Naive thymus-derived CD4-positive, alpha-beta T cell (primary cell): ENCODE measurements at regions not wholly inside any gene's neighbourhood (a gene's known extent, or its start where the extent isn't known, plus 50 kb on each side); places are given as distances from the start of the nearest gene placed in this dataset.

ENCODE experiments used
- ATAC-seq: fragments of 150-1000 bp; cut with Tn5 transposase; 2 replicates; pipeline ENCODE4 v1.10.0; 2021; ENCODE audit warnings: mild to moderate bottlenecking, moderate library complexity
- CTCF ChIA-PET: fragments of 350-600 bp; sonication (Branson Sonifier 250); formaldehyde crosslinking; loops from one replicate; lab custom pipeline; 2021; ENCODE audit warnings: antibody characterized with exemption; lab: Charles Lee
- POLR2A ChIA-PET: fragments of 350-600 bp; sonication (Branson Sonifier 250); formaldehyde crosslinking; loops from one replicate; lab custom pipeline; 2021; ENCODE audit warnings: antibody characterized with exemption, inconsistent platforms; lab: Charles Lee
- DNase-seq, 9 donors: peaks; one replicate each; pipeline versions ENCODE4 v3.0.0 to v3.0.0-alpha.2; 2020 to 2022; ENCODE audit warnings: mixed read lengths in 1 of 9
- H3K27ac ChIP-seq: one replicate; pipeline ENCODE4 v1.7.0; 2013; ENCODE audit warnings: mild to moderate bottlenecking, low read depth, low read length, moderate library complexity
- H3K27me3 ChIP-seq, 2 donors: one replicate each; pipeline ENCODE4 v1.7.0; 2013; ENCODE audit warnings: low read length in 2 of 2, mild to moderate bottlenecking in 2 of 2, moderate library complexity in 2 of 2; ENCODE audit not compliant: control insufficient read depth in 2 of 2, insufficient read depth in 2 of 2
- H3K36me3 ChIP-seq, 3 experiments: 1 replicate in 2 of 3; 2 replicates in 1 of 3; pipeline ENCODE4 v1.7.0; 2013; ENCODE audit warnings: low read length in 3 of 3, mild to moderate bottlenecking in 3 of 3, moderate library complexity in 1 of 3; ENCODE audit not compliant: insufficient read depth in 3 of 3, control insufficient read depth in 2 of 3
- H3K4me1 ChIP-seq, 2 donors: one replicate each; pipeline ENCODE4 v1.7.0; 2013; ENCODE audit warnings: low read length in 2 of 2, mild to moderate bottlenecking in 2 of 2, moderate library complexity in 1 of 2; ENCODE audit not compliant: control insufficient read depth in 2 of 2, insufficient read depth in 2 of 2
- H3K4me3 ChIP-seq: 2 replicates; pipeline ENCODE4 v1.7.0; 2013; ENCODE audit warnings: mild to moderate bottlenecking, low read length
- H3K9me3 ChIP-seq, 3 experiments: 1 replicate in 2 of 3; 2 replicates in 1 of 3; pipeline ENCODE4 v1.7.0; 2013; ENCODE audit warnings: low read length in 3 of 3; ENCODE audit not compliant: control insufficient read depth in 2 of 3
- H3K27ac Mint-ChIP-seq, 9 donors: one replicate each; pipeline ENCODE4 v1.8.0; 2020 to 2022; ENCODE audit warnings: mixed read lengths in 9 of 9, mild to moderate bottlenecking in 8 of 9, moderate library complexity in 5 of 9, inconsistent platforms in 2 of 9
- H3K27me3 Mint-ChIP-seq, 5 donors: one replicate each; pipeline ENCODE4 v1.8.0; 2021 to 2022; ENCODE audit warnings: mixed read lengths in 5 of 5, mild to moderate bottlenecking in 1 of 5
- H3K36me3 Mint-ChIP-seq, 5 donors: one replicate each; pipeline ENCODE4 v1.8.0; 2020 to 2022; ENCODE audit warnings: mixed read lengths in 5 of 5, mild to moderate bottlenecking in 3 of 5, inconsistent platforms in 1 of 5
- H3K4me1 Mint-ChIP-seq, 7 donors: one replicate each; pipeline ENCODE4 v1.8.0; 2020 to 2022; ENCODE audit warnings: mixed read lengths in 7 of 7, mild to moderate bottlenecking in 3 of 7, inconsistent platforms in 1 of 7
- H3K4me3 Mint-ChIP-seq, 10 donors: one replicate each; pipeline ENCODE4 v1.8.0; 2020 to 2022; ENCODE audit warnings: mild to moderate bottlenecking in 10 of 10, mixed read lengths in 10 of 10, moderate library complexity in 6 of 10, inconsistent platforms in 2 of 10
- H3K9me3 Mint-ChIP-seq, 11 donors: one replicate each; pipeline ENCODE4 v1.8.0; 2020 to 2022; ENCODE audit warnings: mixed read lengths in 11 of 11, mild to moderate bottlenecking in 4 of 11, inconsistent platforms in 1 of 11, moderate library complexity in 1 of 11
- intact Hi-C, 2 donors: fragments of 100-400 bp; cut with micrococcal nuclease; formaldehyde crosslinking; loops; one replicate each; pipeline ENCODE4 v1.15.1; 2023

DNA sequence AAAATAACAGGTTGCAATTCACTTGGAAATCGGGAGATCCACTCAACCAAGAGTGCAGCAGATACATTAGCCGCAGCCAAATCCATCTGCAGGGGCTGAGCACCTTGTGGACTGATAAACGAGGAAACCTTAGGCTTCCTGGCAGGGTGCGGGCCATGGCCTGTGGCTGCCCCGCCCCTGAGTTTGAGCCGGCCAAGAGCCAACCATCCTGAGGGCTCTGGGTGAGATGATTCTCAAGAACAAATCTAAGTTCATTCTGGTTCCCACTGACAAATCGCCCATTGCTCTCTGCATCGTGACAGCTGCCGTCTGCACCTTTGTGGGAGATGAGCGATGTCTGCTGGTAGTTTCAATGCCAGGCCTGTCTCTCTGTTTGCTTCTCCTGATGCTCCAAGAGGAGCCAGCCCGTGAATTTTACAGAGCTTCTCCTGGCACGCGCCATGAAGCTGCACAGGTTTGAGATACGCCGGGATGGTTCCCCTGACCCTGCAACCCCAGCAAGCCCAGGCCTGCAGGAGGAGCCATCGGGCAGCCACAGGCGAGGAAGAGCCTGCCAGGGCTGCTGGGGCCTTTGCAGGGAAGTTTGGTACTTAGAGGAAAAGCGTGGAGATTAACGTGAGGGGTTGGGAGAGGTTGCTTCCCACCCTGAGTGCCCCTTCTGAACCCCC lies 154.0 kb downstream of the OLFM1 start:
- Mint-ChIP-seq H3K36me3 (peaks cover 0 to 3% (median 0%) of the 10 kb centered on the region in 5 donors), H3K4me1 (no peaks in the 10 kb centered on the region), H3K4me3 (no peak overlapping the region), H3K27ac (no peak overlapping the region), H3K9me3 (peaks cover 0 to 4% (median 0%) of the 10 kb centered on the region in 11 donors), H3K27me3 (peaks cover 0 to 41% (median 15%) of the 10 kb centered on the region in 5 donors)
- H3K4me3 ChIP-seq: no peak overlapping the region
- no peak for ATAC-seq
- H3K27me3 ChIP-seq: no peaks in the 10 kb centered on the region
- no peak for DNase-seq
- H3K9me3 ChIP-seq: no peaks in the 10 kb centered on the region
- no peak overlapping the region for H3K27ac ChIP-seq
- no peaks in the 10 kb centered on the region for H3K4me1 ChIP-seq
- CTCF ChIA-PET: no interaction called here
- POLR2A ChIA-PET: no interaction called here
- H3K36me3 ChIP-seq: no peaks in the 10 kb centered on the region
- intact Hi-C loops: no loop called here

DNA sequence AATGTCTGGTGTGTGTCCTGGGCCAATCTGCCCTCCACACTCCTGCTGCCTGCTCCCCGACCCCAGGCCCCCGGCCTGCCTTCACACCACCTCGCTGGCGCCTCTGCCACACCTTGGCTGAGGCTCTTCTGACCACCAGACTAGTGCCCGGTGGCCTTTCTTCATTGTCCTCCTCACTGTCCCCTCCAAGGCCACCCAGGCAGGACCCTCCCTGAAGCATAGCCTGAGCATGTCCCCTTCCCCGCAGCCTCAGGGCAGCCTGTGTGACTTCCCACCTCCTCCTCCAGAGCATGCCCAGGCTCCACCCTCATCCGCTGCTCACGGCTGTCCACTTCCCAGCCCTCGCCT lies 154.6 kb downstream of the OLFM1 start:
- no peak overlapping the region for H3K4me3 ChIP-seq
- POLR2A ChIA-PET: no interaction called here
- DNase-seq: no peak

DNA sequence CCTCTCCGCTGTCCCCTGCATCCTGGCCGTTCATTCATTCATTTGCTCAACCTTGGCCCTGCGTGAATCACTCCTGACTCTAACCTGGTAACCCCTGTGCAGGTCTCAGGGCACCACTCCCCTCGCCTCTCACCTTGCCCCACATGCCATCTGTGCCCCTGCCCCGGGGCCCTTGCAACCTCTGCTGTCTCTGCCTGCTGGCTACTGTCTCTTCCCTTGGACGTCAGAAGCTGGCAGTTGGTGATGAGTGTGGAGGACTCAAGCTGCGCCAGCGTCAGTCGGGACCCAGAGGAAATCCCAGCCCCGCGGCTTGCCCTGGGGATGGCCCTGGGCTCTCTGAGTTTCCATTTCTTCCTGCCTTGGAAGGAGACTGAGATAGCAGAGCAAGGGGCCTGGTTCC lies 154.9 kb downstream of the OLFM1 start:
- H3K27me3 Mint-ChIP-seq: peaks cover 0 to 46% (median 18%) of the 10 kb centered on the region in 5 donors
- H3K9me3 Mint-ChIP-seq: peaks cover 0 to 3% (median 0%) of the 10 kb centered on the region in 11 donors
- intact Hi-C loops: no loop called here
- H3K27ac Mint-ChIP-seq: no peak overlapping the region
- ATAC-seq (no peak), DNase-seq (no peak)
- ChIA-PET CTCF (no interaction called here), POLR2A (no interaction called here)
- no peak overlapping the region for H3K4me3 ChIP-seq
- H3K27me3 ChIP-seq: no peaks in the 10 kb centered on the region
- H3K36me3 ChIP-seq: no peaks in the 10 kb centered on the region
- H3K9me3 ChIP-seq: no peaks in the 10 kb centered on the region
- H3K4me1 ChIP-seq: no peaks in the 10 kb centered on the region
- no peak overlapping the region for H3K4me3 Mint-ChIP-seq
- peaks cover 0 to 3% (median 0%) of the 10 kb centered on the region in 5 donors for H3K36me3 Mint-ChIP-seq
- peaks cover 0 to 2% (median 0%) of the 10 kb centered on the region in 7 donors for H3K4me1 Mint-ChIP-seq
- no peak overlapping the region for H3K27ac ChIP-seq

More for the DNA sequence above, 154.6 kb downstream of the OLFM1 start:
- H3K27ac Mint-ChIP-seq: no peak overlapping the region
- no peak overlapping the region for H3K27ac ChIP-seq
- H3K9me3 Mint-ChIP-seq: peaks cover 0 to 3% (median 0%) of the 10 kb centered on the region in 11 donors
- H3K36me3 ChIP-seq: no peaks in the 10 kb centered on the region
- no peaks in the 10 kb centered on the region for H3K9me3 ChIP-seq
- CTCF ChIA-PET: no interaction called here
- no peak overlapping the region for H3K4me3 Mint-ChIP-seq
- intact Hi-C loops: no loop called here
- peaks cover 0 to 43% (median 18%) of the 10 kb centered on the region in 5 donors for H3K27me3 Mint-ChIP-seq
- peaks cover 0 to 3% (median 0%) of the 10 kb centered on the region in 5 donors for H3K36me3 Mint-ChIP-seq
- H3K27me3 ChIP-seq: no peaks in the 10 kb centered on the region
- H3K4me1 ChIP-seq: no peaks in the 10 kb centered on the region
- H3K4me1 Mint-ChIP-seq: peaks cover 0 to under 1% (median 0%) of the 10 kb centered on the region in 7 donors
- no peak for ATAC-seq

DNA sequence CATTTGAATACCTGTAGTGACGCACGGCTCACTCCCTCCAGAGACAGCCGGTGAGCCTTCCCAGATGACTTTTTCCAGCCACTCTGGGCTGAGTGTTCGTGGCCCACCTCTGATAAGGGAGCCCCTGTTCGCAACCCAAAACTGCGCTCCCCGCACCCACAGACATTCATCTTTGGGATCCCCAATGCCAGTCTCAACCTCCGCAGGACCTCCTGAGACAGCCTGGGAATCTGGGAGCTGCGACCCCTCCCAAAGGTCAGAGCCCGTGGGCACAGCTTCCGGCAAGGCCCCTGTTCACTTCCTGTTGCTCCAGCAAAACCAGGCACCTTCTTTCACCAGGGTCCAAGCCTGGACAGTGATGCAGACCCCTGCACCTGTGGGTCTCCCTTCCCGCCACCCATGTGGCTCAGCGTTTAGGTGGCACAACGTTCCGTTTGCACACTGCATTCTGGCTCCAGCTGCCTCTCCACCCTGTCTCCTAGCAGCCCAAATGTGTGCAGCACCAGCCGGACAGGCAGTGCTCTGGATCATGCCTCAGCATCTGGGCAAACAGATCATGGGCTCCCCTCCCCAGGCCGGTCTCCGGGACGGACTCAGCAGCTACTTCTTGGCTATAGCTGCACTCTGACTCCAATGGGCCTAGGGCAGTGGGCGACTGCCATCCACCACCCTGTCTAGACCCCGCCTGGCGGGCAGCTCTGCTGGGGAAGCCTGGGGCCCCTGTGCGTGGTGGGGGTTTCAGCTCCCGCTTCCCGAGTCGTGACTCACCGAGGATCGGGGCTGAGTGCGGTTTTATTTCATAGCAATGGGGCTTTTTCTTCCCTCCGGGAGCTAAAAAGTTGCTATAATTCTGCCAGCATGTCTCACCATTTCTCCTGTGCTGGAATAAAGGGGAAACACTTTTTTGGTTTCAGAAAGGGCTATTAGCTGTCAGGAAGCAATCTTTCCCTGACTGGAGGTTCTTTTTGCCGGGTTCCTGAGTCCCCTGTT lies 156.0 kb downstream of the OLFM1 start:
- H3K4me1 Mint-ChIP-seq: peaks cover 0 to 2% (median 0%) of the 10 kb centered on the region in 7 donors
- no peaks in the 10 kb centered on the region for H3K9me3 ChIP-seq
- POLR2A ChIA-PET: no interaction called here
- H3K27ac ChIP-seq: no peak overlapping the region
- intact Hi-C loops: no loop called here
- CTCF ChIA-PET: no interaction called here
- H3K27me3 ChIP-seq: no peaks in the 10 kb centered on the region
- no peak for ATAC-seq
- no peaks in the 10 kb centered on the region for H3K36me3 ChIP-seq
- H3K27ac Mint-ChIP-seq: no peak overlapping the region
- H3K36me3 Mint-ChIP-seq: peaks cover 0 to 3% (median 0%) of the 10 kb centered on the region in 5 donors
- no peak for DNase-seq
- H3K4me3 ChIP-seq: no peak overlapping the region
- no peaks in the 10 kb centered on the region for H3K4me1 ChIP-seq
- peaks cover 0 to 3% (median 0%) of the 10 kb centered on the region in 11 donors for H3K9me3 Mint-ChIP-seq
- H3K27me3 Mint-ChIP-seq: peaks cover 0 to 46% (median 18%) of the 10 kb centered on the region in 5 donors
- H3K4me3 Mint-ChIP-seq: no peak overlapping the region

DNA sequence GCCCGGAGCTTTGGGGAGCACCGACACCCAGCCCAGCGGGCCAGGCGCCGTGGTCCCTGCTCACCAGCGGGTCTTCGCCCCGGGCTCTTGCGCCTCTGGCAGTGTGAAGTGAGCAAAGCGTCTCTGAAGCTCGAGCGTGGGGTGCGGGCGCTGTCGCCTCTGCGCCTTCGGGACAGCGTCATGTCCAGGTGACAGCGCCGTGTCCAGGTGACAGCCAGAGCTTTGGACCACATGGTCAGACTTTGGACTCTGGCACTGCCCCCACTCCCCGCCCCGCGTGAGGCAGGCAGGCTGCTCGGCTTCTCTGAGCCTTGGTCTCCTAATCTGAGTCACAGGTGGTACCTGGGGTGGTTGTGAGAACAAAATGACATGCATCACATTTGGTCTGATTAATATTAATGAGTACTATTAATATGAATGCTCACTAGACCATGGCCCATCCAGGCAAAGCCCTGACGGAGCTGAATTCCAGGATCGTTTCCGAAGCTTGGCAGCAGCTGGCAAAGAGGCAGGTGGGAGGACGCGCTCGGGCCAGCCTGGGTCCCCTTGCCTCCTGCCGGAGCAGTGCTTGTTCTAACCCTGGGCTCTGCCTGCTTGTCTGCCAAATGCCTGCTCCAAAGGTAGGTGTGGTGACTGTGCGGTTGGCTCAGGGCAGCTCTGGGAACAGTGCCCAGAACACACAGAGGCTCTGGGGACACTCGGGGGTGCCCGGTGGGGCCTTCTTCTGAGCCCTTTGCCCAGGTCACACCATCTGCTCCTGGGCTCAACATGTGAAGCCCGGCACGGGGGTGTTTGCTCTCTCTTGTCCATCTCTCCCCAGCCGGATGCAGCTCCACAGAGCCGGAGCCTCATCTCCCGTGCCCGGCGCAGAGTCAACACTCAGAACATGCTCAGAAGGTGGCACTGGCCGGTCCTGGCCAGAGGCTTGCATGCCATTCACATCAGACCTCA lies 157.1 kb downstream of the OLFM1 start:
- Histone ChIP-seq H3K27me3 (no peaks in the 10 kb centered on the region), H3K36me3 (no peaks in the 10 kb centered on the region), H3K27ac (no peak overlapping the region), H3K4me3 (no peak overlapping the region), H3K9me3 (no peaks in the 10 kb centered on the region), H3K4me1 (no peaks in the 10 kb centered on the region)
- ChIA-PET CTCF (no interaction called here), POLR2A (no interaction called here)
- Mint-ChIP-seq H3K9me3 (peaks cover 0 to 3% (median 0%) of the 10 kb centered on the region in 11 donors), H3K4me3 (no peak overlapping the region), H3K27me3 (peaks cover 0 to 46% (median 18%) of the 10 kb centered on the region in 5 donors), H3K36me3 (peaks cover 0 to 3% (median 0%) of the 10 kb centered on the region in 5 donors), H3K27ac (no peak overlapping the region), H3K4me1 (peaks cover 0 to 2% (median 0%) of the 10 kb centered on the region in 7 donors)
- intact Hi-C loops: no loop called here
- no peak for ATAC-seq
- DNase-seq: no peak

DNA sequence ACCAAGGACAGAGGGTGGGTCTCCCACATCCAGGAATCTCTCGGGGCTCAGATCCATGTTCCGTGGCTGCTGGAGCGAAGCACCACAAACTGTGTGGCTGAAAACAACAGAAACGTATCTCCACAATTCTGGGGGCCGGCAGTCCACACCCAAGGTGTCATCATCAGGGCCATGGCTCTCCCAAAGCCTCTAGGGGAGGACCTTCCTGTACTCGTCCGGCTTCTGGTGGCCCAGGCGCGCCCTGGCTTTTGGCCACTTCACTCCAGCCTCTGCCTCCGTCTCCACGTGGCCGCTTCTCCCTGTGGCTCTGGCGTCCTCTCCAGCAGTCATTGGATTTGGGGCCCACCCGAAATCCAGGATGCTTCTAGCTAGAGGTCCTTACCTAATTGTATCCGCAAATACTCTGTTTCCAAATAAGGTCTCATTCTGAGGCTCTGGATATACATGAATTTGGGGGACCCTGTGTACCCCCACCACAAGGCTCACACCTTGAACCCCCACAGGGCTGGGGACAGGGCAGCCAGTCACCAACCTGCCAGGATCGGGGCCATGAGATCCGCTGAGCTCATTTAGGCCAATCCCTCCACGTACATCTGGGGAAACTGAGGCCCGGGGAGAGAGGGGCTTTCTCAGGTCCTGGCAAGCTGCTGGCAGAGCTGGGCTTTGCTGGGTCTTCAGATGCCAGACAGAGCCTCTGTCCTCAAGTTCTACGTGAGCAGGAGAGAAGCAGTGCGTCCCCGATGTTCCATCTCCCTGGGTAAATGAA lies 158.2 kb downstream of the OLFM1 start:
- intact Hi-C loops: no loop called here
- Histone ChIP-seq H3K27ac (no peak overlapping the region), H3K27me3 (no peaks in the 10 kb centered on the region), H3K36me3 (no peaks in the 10 kb centered on the region), H3K4me1 (no peaks in the 10 kb centered on the region), H3K9me3 (no peaks in the 10 kb centered on the region), H3K4me3 (no peak overlapping the region)
- DNase-seq: no peak
- no peak overlapping the region for H3K27ac Mint-ChIP-seq
- H3K36me3 Mint-ChIP-seq: no peaks in the 10 kb centered on the region
- peaks cover 0 to 2% (median 0%) of the 10 kb centered on the region in 7 donors for H3K4me1 Mint-ChIP-seq
- ChIA-PET POLR2A (no interaction called here), CTCF (no interaction called here)
- ATAC-seq: no peak
- peaks cover 0 to 45% (median 18%) of the 10 kb centered on the region in 5 donors for H3K27me3 Mint-ChIP-seq
- no peaks in the 10 kb centered on the region for H3K9me3 Mint-ChIP-seq
- H3K4me3 Mint-ChIP-seq: no peak overlapping the region
